Tibial nerve (tissue), 3 donors: ENCODE measurements at regions not wholly inside any gene's neighbourhood (a gene's known extent, or its start where the extent isn't known, plus 50 kb on each side); places are given as distances from the start of the nearest gene placed in this dataset.

Source experiments
- POLR2A ChIP-seq, 2 donors: fragments of 450-650 bp; IDR thresholded peaks; one replicate each; pipeline ENCODE4 v1.6.1; 2017; ENCODE audit warnings: antibody characterized with exemption in 2 of 2, mild to moderate bottlenecking in 2 of 2, moderate library complexity in 2 of 2
- TF ChIP-seq, protein P1 (sequence below), 5 experiments: fragments of 200-600 bp in 3 of 5; fragments of 450-650 bp in 2 of 5; sonication (generic) in 3 of 5; IDR thresholded peaks; one replicate each; pipeline ENCODE4 v1.5.1; 2016 to 2019; ENCODE audit warnings: antibody characterized with exemption in 5 of 5, mild to moderate bottlenecking in 3 of 5, moderate library complexity in 2 of 5

DNA sequence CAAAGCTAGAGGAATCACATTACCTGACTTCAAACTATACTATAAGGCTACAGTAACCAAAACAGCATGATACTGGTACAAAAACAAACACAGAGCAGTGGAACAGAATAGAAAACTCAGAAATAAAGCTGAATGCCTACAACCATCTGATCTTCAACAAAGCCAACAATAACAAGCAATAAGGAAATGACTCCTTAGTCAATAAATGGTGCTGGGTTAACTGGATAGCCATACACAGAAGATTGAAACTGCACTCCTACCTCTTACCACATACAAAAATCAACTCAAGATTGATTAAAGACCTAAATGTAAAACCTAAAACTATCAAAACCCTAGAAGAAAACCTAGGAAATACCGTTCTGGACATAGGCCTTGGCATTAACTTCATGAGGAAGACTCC, 182.6 kb upstream of the CNOT2 start:
- TF ChIP-seq POLR2A (IDR thresholded peaks at IDR 0.05): no peak
- TF ChIP-seq, protein P1, sequence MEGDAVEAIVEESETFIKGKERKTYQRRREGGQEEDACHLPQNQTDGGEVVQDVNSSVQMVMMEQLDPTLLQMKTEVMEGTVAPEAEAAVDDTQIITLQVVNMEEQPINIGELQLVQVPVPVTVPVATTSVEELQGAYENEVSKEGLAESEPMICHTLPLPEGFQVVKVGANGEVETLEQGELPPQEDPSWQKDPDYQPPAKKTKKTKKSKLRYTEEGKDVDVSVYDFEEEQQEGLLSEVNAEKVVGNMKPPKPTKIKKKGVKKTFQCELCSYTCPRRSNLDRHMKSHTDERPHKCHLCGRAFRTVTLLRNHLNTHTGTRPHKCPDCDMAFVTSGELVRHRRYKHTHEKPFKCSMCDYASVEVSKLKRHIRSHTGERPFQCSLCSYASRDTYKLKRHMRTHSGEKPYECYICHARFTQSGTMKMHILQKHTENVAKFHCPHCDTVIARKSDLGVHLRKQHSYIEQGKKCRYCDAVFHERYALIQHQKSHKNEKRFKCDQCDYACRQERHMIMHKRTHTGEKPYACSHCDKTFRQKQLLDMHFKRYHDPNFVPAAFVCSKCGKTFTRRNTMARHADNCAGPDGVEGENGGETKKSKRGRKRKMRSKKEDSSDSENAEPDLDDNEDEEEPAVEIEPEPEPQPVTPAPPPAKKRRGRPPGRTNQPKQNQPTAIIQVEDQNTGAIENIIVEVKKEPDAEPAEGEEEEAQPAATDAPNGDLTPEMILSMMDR (IDR thresholded peaks at IDR 0.05): no peak
